CD8-positive, alpha-beta memory T cell (primary cell): ENCODE measurements at regions not wholly inside any gene's neighbourhood (a gene's known extent, or its start where the extent isn't known, plus 50 kb on each side); places are given as distances from the start of the nearest gene placed in this dataset.
"Not testable (repeated sequence)": the region's sequence is repeated elsewhere in the genome, so short reads cannot be mapped to it uniquely, and the experiment has no call there.

Experiments used
- CTCF ChIA-PET: fragments of 350-600 bp; sonication (Branson Sonifier 250); formaldehyde crosslinking; loops from one replicate; lab custom pipeline; 2021; ENCODE audit warnings: antibody characterized with exemption; lab: Charles Lee
- POLR2A ChIA-PET: fragments of 350-600 bp; sonication (Branson Sonifier 250); formaldehyde crosslinking; loops from one replicate; lab custom pipeline; 2021; ENCODE audit warnings: antibody characterized with exemption; lab: Charles Lee
- DNase-seq, 5 donors: peaks; one replicate each; pipeline versions ENCODE4 v3.0.0 to v3.0.0-alpha.2; 2020 to 2022; ENCODE audit warnings: mixed read lengths in 1 of 5
- H3K27ac ChIP-seq: one replicate; pipeline ENCODE4 v1.7.0; 2013; ENCODE audit warnings: low read depth, mild to moderate bottlenecking, low read length, moderate library complexity
- H3K27me3 ChIP-seq: 2 replicates; pipeline ENCODE4 v1.7.0; 2013; ENCODE audit warnings: low read length, mild to moderate bottlenecking; ENCODE audit not compliant: insufficient read depth, poor library complexity, severe bottlenecking
- H3K36me3 ChIP-seq: 2 replicates; pipeline ENCODE4 v1.7.0; 2013; ENCODE audit warnings: mild to moderate bottlenecking, low read length, moderate library complexity; ENCODE audit not compliant: insufficient read depth
- H3K4me1 ChIP-seq: 2 replicates; pipeline ENCODE4 v1.7.0; 2013; ENCODE audit warnings: mild to moderate bottlenecking, low read length, moderate library complexity; ENCODE audit not compliant: insufficient read depth
- H3K4me3 ChIP-seq: 2 replicates; pipeline ENCODE4 v1.7.0; 2013; ENCODE audit warnings: mild to moderate bottlenecking, low read length
- H3K9me3 ChIP-seq: 2 replicates; pipeline ENCODE4 v1.7.0; 2013; ENCODE audit warnings: mild to moderate bottlenecking, low read length
- H3K27ac Mint-ChIP-seq, 8 donors: one replicate each; pipeline ENCODE4 v1.8.0; 2020 to 2021; ENCODE audit warnings: mixed read lengths in 8 of 8, mild to moderate bottlenecking in 6 of 8, inconsistent platforms in 3 of 8, moderate library complexity in 3 of 8
- H3K27me3 Mint-ChIP-seq, 2 donors: one replicate each; pipeline ENCODE4 v1.8.0; 2020 to 2021; ENCODE audit warnings: mixed read lengths in 2 of 2, mild to moderate bottlenecking in 1 of 2, moderate library complexity in 1 of 2
- H3K36me3 Mint-ChIP-seq, 3 donors: one replicate each; pipeline ENCODE4 v1.8.0; 2020 to 2021; ENCODE audit warnings: mixed read lengths in 3 of 3, inconsistent platforms in 1 of 3, mild to moderate bottlenecking in 1 of 3
- H3K4me1 Mint-ChIP-seq, 3 donors: one replicate each; pipeline ENCODE4 v1.8.0; 2020 to 2021; ENCODE audit warnings: mixed read lengths in 3 of 3, inconsistent platforms in 1 of 3, mild to moderate bottlenecking in 1 of 3
- H3K4me3 Mint-ChIP-seq, 7 donors: one replicate each; pipeline ENCODE4 v1.8.0; 2020 to 2021; ENCODE audit warnings: mixed read lengths in 7 of 7, mild to moderate bottlenecking in 6 of 7, moderate library complexity in 4 of 7, inconsistent platforms in 2 of 7
- H3K9me3 Mint-ChIP-seq, 5 donors: one replicate each; pipeline ENCODE4 v1.8.0; 2020 to 2022; ENCODE audit warnings: mixed read lengths in 5 of 5, mild to moderate bottlenecking in 3 of 5, moderate library complexity in 2 of 5, inconsistent platforms in 1 of 5

DNA sequence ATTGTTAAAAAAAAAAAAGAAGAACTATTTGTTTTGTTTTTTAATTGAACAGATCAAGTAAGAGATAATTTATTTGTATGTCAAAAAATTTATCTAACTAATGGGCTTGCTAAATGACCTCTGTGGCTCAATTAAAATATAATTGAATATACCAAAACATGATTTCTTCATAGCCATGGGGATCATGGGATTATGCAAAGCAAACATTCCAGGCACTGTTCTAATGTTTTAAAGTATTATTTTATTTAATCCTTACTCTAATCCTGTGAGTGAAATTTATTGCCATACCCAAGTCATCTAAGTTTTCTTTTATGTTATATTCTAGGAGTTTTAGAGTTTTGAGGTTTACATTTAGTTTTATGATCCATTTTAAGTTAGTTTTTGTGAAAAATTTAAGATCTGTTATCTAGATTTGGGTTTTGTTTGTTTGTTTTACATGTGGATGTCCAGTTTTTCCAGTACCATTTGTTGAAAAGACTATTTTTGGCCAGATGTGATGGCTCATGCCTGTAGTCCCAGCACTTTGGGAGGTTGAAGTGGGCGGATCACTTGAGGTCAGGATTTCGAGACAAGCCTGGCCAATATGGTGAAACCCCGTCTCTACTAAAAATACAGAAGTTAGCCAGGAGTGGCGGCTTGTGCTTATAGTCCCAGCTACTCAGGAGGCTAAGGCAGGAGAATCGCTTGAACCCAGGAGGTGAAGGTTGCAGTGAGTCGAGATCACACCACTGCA lies 52.3 kb upstream of the CNOT10 start:
- Histone ChIP-seq H3K36me3 (no peaks in the 10 kb centered on the region), H3K4me1 (no peaks in the 10 kb centered on the region), H3K27me3 (no peaks in the 10 kb centered on the region), H3K9me3 (no peaks in the 10 kb centered on the region), H3K27ac (no peak overlapping the region), H3K4me3 (no peak overlapping the region)
- Mint-ChIP-seq H3K27ac (no peak overlapping the region), H3K9me3 (no peaks in the 10 kb centered on the region), H3K27me3 (peaks cover 8 to 31% of the 10 kb centered on the region in 2 donors), H3K4me3 (no peak overlapping the region), H3K4me1 (no peaks in the 10 kb centered on the region), H3K36me3 (no peaks in the 10 kb centered on the region)
- ChIA-PET CTCF (no interaction called here), POLR2A (no interaction called here)
- DNase-seq: no peak

DNA sequence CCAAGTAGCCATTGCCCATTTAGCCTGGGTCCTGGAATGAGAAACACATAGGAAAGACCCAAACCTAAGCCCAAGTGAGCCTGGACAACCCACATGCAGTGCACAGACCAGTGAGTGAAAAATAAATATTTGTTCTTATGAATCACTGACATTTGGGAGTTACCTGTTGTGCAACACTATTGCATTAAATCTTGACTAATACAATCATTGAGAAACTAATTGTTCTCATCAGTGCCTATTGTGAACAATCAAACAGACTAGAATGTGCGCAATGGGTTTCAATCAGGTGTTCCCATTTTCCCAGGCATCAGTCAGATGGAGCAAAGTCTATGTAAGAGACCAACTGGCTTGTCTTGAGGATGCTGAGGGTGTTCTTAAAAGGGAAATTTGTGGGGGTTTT lies 54.7 kb upstream of the CNOT10 start:
- Histone ChIP-seq H3K36me3 (no peaks in the 10 kb centered on the region), H3K27me3 (no peaks in the 10 kb centered on the region), H3K27ac (no peak overlapping the region), H3K4me3 (no peak overlapping the region), H3K9me3 (no peaks in the 10 kb centered on the region), H3K4me1 (no peaks in the 10 kb centered on the region)
- no peaks in the 10 kb centered on the region for H3K4me1 Mint-ChIP-seq
- H3K36me3 Mint-ChIP-seq: no peaks in the 10 kb centered on the region
- ChIA-PET POLR2A (no interaction called here), CTCF (no interaction called here)
- H3K9me3 Mint-ChIP-seq: no peaks in the 10 kb centered on the region
- H3K27ac Mint-ChIP-seq: no peak overlapping the region
- no peak for DNase-seq
- H3K4me3 Mint-ChIP-seq: no peak overlapping the region
- peaks cover 6 to 22% of the 10 kb centered on the region in 2 donors for H3K27me3 Mint-ChIP-seq

- H3K27me3 ChIP-seq: no peaks in the 10 kb centered on the region
- H3K27me3 Mint-ChIP-seq: peaks cover 5 to 15% of the 10 kb centered on the region in 2 donors
- no peaks in the 10 kb centered on the region for H3K9me3 Mint-ChIP-seq
- H3K4me3 ChIP-seq: no peak overlapping the region
- POLR2A ChIA-PET: no interaction called here
- no peaks in the 10 kb centered on the region for H3K9me3 ChIP-seq
- no peaks in the 10 kb centered on the region for H3K36me3 Mint-ChIP-seq
- H3K4me3 Mint-ChIP-seq: no peak overlapping the region
- no peak for DNase-seq
- peak overlapping the region in 1 of 8 donors; percentile 85 for H3K27ac Mint-ChIP-seq
- H3K36me3 ChIP-seq: no peaks in the 10 kb centered on the region
- H3K4me1 ChIP-seq: no peaks in the 10 kb centered on the region
- H3K27ac ChIP-seq: no peak overlapping the region
- CTCF ChIA-PET: no interaction called here
- no peaks in the 10 kb centered on the region for H3K4me1 Mint-ChIP-seq
These were observed 56.0 kb upstream of the DYNC1LI1 start for GRCh38 chr3:32626631-32627030.

DNA sequence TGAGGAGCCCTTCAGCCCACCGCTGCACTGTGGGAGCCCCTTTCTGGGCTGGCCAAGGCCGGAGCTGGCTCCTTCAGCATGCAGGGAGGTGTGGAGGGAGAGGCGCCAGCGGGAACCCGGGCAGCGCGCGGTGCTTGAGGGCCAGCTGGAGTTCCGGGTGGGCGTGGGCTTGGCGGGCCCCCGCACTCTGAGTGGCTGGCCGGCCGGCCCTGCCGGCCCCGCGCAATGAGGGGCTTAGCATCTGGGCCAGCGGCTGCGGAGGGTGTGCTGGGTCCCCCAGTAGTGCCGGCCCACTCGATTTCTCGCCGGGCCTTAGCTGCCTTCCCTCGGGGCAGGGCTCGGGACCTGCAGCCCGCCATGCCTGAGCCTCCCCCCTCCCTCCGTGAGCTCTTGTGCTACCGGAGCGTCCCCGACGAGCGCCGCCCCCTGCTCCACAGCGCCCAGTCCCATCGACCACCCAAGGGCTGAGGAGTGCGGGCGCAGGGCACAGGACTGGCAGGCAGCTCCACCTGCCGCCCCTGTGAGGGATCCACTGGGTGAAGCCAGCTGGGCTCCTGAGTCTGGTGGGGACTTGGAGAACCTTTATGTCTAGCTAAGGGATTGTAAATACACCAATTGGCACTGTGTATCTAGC lies 55.0 kb upstream of the DYNC1LI1 start:
- H3K4me1 Mint-ChIP-seq, H3K27me3 ChIP-seq, H3K9me3 Mint-ChIP-seq, H3K9me3 ChIP-seq, DNase-seq, H3K27ac Mint-ChIP-seq, H3K27ac ChIP-seq, H3K4me1 ChIP-seq, POLR2A ChIA-PET, CTCF ChIA-PET, H3K36me3 Mint-ChIP-seq, H3K4me3 ChIP-seq, H3K36me3 ChIP-seq, H3K4me3 Mint-ChIP-seq: not testable (repeated sequence)
- peaks cover 5 to 17% of the 10 kb centered on the region in 2 donors for H3K27me3 Mint-ChIP-seq

- no peak overlapping the region for H3K27ac Mint-ChIP-seq
- DNase-seq: no peak
- H3K27me3 Mint-ChIP-seq: peaks cover 3 to 5% of the 10 kb centered on the region in 2 donors
- Histone ChIP-seq H3K36me3 (no peaks in the 10 kb centered on the region), H3K9me3 (no peaks in the 10 kb centered on the region), H3K27ac (no peak overlapping the region), H3K27me3 (no peaks in the 10 kb centered on the region), H3K4me1 (no peaks in the 10 kb centered on the region), H3K4me3 (no peak overlapping the region)
- no peak overlapping the region for H3K4me3 Mint-ChIP-seq
- H3K9me3 Mint-ChIP-seq: peaks cover 2 to 16% (median 8%) of the 10 kb centered on the region in 5 donors
- CTCF ChIA-PET: no interaction called here
- no peaks in the 10 kb centered on the region for H3K4me1 Mint-ChIP-seq
- POLR2A ChIA-PET: no interaction called here
- no peaks in the 10 kb centered on the region for H3K36me3 Mint-ChIP-seq
These were observed 52.9 kb upstream of the DYNC1LI1 start for GRCh38 chr3:32623532-32623931.

GRCh38 chr3:32621466-32621865 lies 50.8 kb upstream of the DYNC1LI1 start:
- peak overlapping the region in 1 of 8 donors; percentile 24 for H3K27ac Mint-ChIP-seq
- no peaks in the 10 kb centered on the region for H3K9me3 ChIP-seq
- H3K4me3 Mint-ChIP-seq: no peak overlapping the region
- H3K36me3 Mint-ChIP-seq: no peaks in the 10 kb centered on the region
- no peak overlapping the region for H3K4me3 ChIP-seq
- no peaks in the 10 kb centered on the region for H3K4me1 ChIP-seq
- no peak for DNase-seq
- POLR2A ChIA-PET: no interaction called here
- H3K27me3 ChIP-seq: no peaks in the 10 kb centered on the region
- no peaks in the 10 kb centered on the region for H3K36me3 ChIP-seq
- H3K9me3 Mint-ChIP-seq: peaks cover 2 to 16% (median 8%) of the 10 kb centered on the region in 5 donors
- H3K4me1 Mint-ChIP-seq: no peaks in the 10 kb centered on the region
- CTCF ChIA-PET: interaction anchor here (0.8 kb wide), 1 partner anchor 112 kb away, joined by 3 read pairs; no protein-coding TSS in a partner anchor
- H3K27me3 Mint-ChIP-seq: peaks cover 3 to 5% of the 10 kb centered on the region in 2 donors
- H3K27ac ChIP-seq: no peak overlapping the region

DNA sequence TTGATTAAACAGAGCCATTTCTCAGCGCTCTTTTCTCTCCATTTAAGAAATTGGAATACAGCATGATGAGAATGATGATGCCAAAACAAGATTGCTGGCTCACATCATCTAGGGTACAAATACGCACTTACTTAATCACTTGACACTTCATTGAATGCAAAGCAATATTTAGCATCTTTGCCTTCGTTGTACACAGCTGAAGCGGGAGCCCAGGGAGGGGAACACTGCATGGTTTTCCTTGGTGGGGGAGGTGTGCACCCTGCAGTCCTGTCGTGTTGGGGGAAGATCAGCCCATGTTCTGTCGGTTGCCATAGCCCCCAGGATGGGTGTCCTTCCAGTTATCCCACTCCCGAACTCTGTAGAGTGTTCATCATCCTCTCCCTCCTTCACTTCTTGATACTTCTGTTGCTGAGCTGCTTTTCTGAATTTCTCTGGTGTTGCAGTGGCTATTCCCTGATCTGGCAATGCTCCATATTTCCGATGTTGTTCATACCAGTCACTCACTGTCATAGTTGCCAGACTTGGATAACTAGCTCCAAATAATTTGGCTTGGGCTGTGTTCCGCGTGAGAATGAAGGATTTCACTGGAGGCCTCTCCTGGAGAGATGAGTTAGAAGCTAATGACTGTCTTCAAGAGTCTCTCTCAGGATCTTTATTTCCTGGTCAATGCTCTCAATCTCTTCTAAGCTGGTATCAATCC lies 50.1 kb upstream of the DYNC1LI1 start:
- Mint-ChIP-seq H3K27me3 (peaks cover 3 to 5% of the 10 kb centered on the region in 2 donors), H3K4me3 (no peak overlapping the region), H3K9me3 (peaks cover 2 to 16% (median 8%) of the 10 kb centered on the region in 5 donors), H3K27ac (no peak overlapping the region), H3K4me1 (no peaks in the 10 kb centered on the region), H3K36me3 (no peaks in the 10 kb centered on the region)
- H3K27ac ChIP-seq: no peak overlapping the region
- H3K4me3 ChIP-seq: no peak overlapping the region
- H3K4me1 ChIP-seq: no peaks in the 10 kb centered on the region
- no peaks in the 10 kb centered on the region for H3K27me3 ChIP-seq
- no peaks in the 10 kb centered on the region for H3K36me3 ChIP-seq
- ChIA-PET CTCF (interaction anchor here (0.8 kb wide), 1 partner anchor 111 kb away, joined by 3 read pairs; no protein-coding TSS in a partner anchor), POLR2A (no interaction called here)
- DNase-seq: no peak
- H3K9me3 ChIP-seq: no peaks in the 10 kb centered on the region
